Endometrium (tissue), 2 donors: ENCODE measurements at regions not wholly inside any gene's neighbourhood (a gene's known extent, or its start where the extent isn't known, plus 50 kb on each side); places are given as distances from the start of the nearest gene placed in this dataset.
A peak's percentile ranks its signal among the peaks of the same experiment; 100 is the strongest.

Experiments used
- FAIRE-seq: peaks from 2 replicates; lab custom pipeline; 2012; peaks lifted over from hg19 to GRCh38; lab: Jason Lieb, UNC
- donor health status: control.
- donor health status: control.

DNA sequence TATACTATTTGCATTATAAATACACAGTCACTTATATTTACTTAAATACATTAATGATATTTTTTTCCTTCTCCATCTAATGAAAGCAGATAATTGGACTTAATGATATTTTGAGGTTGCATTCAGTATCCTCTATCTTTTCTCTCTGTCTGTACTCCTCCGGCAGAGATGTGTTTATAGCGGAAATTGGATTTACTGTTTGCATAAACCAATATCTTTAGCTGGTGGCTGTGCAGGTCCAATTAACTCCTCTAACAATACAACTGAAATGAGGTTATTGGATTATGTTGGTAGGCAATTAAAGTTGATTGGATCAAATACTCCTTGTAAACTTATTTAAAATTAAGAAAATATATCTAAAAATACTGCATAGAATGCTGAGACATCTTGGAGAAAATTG, 1044.2 kb upstream of the SORCS1 start:
- no peak for FAIRE-seq

DNA sequence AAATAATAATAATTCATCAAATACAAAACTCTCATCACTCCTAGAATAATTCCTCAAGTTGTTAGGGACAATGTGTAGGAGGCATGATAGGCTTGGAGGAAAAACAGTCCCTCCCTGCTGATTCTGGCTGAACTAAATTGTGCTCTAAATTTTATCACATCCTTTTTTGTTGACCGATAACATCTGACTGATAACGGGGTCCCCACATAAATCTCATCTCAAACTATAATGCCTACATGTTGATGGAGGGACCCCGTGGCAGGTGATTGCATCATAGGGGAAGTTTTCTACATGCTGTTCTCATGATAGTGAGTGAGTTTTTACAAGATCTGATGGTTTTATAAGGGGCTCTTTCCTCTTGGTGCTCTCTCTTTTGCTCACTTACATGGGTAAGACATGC, 1043.5 kb upstream of the SORCS1 start:
- FAIRE-seq, result no peak

DNA sequence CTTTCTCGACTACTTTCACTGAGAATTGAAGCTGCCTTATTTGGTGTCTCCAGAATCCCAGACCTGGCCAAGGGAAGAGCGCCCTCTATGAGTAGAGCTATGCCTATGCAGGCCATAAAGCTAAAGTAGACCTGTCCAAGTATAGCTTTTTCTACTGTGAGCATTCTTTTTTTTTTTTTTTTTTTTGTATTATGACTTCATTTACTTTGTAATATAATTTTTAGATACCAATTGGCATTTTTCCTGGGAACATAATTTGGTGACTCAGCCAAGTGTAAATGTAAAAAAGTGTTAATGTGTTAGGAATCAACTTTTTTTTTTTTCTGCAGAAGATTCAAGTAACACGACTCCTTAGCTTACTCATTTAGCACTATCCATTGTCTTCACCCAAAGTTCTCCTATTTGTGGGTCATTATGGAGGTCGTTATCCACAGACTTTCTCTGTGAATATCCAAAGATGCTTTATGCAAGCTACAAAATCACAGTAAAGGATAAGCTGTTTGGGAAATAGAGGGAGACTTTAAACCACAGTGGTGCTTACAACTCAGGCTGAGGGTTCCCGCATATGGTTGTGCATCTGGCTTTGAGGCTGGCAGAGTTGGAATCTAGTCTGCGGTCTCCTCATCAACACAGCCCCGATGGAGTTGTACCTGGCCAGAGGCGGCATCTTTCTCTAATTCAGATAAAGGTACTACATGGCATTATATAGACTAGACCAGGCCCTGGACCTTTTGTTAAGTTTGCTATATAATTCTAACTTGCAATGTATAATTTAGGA, 1040.2 kb upstream of the SORCS1 start:
- FAIRE-seq, result peak; percentile 85

DNA sequence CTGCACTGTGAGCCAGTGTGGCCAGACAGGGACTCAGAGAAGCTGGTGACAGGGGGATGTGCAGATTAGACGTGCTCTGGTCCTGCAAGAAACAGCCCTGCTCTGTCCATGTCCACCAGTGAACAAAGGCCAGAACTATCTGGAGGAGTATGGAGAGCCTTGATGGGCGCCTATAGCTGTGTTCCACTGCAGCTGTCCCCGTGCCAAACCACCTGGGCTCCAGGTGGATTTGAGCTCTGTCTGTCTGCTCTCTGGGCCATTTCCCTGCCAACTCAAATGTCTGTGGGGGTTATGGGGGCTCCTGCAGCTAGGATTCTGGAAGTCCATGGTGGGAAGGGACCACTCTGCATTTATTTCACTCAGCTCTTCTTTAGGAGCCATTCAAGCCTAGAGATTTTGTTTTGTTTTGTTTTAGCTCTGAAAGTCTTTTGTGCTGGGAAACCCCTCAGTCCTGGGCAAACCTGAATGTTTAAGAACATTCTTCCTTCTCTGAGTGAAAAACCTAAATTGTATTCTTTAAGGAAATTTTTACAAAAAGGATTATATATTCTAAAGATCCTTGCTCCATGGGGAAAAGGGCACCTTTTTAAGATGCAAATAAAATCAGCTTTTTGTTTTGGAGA, 1039.5 kb upstream of the SORCS1 start:
- FAIRE-seq, result no peak

DNA sequence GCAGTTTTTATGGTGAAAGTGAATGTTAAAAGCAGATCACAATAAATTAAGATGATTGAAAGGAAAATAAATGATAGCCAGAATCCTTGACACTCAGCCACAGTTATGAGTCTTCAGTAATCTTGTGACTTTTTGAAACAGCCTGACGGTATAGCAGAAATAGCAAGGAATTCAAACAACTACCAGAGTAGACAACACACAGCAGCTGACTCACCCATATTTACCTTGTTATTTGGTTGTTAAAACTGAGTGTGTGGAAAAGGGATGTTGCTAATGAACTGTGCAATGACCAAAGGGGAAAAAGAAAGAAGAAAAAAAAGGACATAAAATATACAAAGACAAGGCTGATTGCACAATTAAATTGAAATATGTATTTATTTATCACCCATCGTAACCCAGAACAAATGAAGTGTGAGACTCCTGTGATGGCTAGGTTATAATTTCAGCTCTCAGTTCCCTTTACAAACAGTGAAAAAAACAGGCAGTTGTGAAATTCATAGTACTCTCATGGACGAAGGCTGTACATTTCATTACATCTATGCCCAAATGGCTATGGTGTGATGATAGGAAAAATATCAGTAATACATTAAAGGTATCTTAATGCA, 1023.0 kb upstream of the SORCS1 start:
- peak; percentile 91 for FAIRE-seq

DNA sequence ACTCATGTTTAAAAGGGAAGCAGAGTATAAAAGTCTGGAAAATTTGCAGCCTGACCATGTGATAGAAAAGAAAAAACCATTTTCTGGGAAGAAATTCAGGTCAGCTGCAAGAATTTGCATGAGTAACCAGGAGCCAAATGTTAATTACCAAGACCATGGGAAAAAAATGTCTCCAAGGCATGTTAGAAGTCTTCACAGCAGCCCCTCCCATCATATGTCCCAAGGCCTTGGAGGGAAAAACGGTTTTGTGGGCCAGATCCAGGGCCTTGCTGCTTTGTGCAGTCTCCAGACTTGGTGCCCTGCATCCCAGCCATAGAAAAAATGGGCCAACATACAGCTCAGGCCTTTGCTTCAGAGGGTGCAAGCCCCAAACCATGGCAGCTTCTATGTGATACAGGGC, 1019.6 kb upstream of the SORCS1 start:
- FAIRE-seq, result no peak

DNA sequence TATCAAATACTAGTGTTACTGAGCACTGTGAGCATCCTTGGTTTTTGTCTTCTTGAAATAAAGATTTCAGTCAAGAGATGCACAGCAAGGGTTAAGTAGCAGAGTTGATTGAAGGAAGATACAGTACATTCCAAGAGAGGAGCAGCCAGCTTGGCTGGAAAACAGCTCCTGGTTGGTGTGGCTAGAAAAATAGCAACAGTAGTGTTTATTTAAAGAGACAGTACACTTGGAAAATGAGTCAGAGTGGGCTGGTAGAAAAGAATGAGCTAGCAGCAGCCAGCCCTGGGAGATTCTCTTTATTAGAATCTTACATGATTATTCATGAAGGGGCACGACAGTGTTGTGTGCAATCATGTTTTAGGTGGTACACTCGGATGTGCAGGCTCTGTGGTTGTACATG, 1016.4 kb upstream of the SORCS1 start:
- FAIRE-seq, result no peak

DNA sequence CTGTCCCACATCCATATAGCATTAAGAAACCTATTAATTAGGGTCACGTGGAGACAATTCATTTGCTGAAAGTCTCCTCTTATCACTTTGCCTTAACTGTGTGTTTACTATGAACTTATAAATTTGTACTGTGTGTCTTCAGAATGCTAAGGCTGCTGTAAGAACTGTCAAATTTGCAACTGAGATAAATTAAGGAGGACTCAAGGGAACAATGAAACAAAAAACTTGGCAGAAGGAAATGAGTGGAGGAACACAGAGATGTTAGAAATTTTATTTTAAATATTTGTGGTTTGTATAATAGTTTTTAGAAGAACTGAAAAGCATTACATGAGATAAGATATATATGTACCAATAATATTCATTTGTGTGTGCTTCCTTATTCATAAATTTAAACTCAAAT, 1005.3 kb upstream of the SORCS1 start:
- peak; percentile 54 for FAIRE-seq

DNA sequence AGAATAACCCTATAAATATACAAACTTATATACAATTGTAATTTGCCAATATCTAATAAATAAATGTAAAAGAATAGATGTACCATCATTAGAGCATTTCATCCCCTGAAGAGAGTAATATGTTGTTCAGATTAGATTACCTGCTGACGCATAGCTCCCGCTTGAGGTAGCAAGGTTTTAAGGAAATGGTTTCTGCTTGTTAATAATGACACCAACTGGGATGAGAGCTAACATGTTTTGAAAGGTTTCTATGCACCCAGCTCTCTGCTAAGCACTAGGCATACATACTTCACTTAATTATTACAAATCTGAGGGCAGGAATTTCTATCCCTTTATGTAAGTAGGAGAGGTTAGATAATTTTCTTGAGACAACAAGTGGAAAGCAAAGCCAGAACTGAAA, 1003.3 kb upstream of the SORCS1 start:
- no peak for FAIRE-seq

DNA sequence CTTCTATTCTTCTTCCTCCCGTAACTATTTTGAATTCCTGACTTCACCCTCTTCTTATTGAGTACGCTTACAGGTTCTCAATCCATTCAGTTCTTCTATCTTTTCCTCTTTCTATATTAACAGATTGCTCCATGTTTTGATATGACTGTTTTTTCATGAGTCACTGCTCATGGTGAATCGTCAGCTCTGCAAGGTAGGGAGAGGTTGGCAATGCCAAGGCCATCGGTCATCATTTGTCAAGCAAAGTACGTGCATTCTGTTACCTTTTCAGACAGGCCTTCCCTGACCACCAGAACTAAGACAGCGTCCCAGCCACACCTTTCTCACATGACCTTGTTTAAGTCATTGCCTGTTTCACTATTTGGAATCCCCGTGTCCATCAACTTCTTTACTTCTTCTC, 1001.9 kb upstream of the SORCS1 start:
- no peak for FAIRE-seq

DNA sequence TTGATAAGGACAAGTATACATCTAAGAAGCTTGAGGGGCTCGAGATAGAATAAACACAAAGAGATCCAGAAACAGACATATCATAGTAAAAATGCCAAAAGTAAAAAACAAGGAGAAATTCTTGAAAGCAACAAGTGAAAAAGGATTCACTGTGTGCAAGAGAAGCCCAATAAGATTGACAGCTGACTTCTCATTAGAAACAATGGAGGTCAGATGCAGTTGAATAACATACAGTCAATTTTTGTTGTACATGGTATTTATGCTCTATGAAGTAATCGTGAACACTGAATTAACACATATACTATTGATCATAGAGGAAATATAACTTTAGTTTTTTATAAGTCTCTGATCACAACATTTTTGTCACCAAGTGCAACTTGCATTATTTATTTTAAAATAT, 982.8 kb upstream of the SORCS1 start:
- no peak for FAIRE-seq

DNA sequence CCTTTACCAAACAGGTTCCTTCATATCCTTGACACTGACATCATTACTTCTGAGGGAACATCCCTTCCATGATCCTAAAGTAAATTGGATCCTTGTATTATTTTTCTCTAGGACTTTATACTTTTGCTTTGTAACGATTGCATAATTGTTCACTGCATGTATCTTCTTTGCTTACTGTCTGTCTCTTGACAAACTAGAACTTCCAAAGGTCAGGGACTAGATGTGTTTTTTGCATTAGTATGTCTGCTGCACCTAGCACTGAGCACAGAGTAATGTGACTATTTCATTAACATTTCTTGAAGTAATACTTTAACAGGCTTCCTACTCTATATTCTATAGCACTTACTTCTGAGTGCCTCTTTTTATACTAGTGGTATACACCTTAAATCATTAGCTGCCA, 976.6 kb upstream of the SORCS1 start:
- FAIRE-seq, result no peak

DNA sequence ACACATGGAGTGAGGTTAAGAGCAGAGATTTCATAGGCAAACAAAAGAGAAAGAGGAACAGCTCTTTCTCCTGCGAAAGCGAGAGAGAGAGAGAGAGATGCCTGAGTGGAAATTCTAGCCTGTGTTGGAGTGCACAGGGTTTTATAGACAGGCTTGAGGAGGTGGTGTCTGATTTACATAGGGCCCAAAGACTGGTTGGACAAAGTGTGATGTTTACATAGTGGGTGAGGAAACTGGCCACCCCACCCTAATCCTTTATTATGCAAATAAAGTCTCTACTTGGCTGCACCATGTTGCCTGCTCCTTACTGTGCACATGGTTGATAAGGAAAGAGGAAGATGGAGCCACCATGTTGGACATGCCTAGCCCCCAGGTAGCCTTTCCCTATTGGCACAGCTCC, 967.8 kb upstream of the SORCS1 start:
- no peak for FAIRE-seq

DNA sequence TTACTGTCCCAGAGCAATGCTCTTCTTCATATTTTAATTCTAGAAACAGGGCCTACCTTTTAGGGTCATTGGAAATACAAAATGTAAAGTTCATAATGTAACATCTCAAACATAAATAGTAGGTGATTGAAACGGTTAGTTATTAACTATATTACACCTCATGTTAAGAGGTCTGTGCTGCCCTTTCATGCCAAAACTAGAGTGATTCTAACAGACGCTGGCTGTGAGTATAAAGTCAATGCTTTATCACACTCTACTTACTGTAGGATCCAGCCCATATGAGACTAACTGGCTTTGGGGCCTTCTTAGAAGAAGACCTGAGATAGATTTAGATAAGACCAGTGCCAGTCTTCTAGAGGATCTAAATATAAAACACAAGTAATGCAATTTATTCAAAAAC, 966.1 kb upstream of the SORCS1 start:
- no peak for FAIRE-seq

DNA sequence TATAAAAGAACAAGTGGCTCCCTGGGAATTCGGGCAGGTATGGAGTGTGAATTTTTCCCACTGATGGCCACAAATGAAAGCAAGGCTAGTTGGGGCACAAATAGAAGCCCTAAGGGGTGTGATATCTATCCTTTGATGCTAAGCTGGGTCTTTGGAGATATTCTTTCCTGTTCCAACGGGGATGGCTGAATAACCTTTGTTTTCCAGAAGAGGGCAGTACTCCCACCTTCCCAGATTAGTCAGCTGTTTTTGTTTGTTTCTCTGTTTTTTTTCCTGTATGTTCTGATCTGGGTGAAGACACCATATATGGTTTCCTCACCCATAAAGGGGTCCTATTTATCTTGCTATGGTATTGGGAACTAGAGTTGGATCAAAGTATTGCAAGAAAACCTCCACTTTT, 947.7 kb upstream of the SORCS1 start:
- no peak for FAIRE-seq

DNA sequence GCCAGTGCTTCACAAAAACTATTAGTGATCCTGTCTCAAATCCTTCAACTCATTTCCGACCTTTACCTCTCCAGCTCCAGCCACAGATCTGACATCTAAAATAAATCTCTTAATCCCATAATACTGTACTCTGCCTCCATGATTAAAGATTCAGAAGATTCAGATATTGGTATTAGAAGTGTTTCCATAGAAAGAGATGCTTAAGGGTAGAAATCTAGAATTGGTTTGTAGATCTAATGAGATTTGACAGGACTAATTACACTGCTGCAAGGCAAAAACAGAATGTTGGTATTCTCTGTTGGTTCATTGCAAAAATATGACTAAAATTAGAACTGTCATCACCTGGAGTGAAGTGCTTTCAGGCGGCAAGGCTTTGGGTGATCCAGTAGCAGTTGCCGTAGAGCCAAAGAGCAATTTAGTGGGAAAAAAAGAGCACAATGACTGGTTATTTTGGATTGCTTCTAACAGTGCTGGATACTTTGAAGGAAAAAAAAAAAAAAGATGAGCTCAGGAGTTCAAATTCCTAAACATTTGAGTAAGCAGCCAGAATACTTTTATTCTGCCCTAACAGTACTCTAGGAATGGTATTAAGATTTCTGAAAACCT, 940.1 kb upstream of the SORCS1 start:
- no peak for FAIRE-seq

DNA sequence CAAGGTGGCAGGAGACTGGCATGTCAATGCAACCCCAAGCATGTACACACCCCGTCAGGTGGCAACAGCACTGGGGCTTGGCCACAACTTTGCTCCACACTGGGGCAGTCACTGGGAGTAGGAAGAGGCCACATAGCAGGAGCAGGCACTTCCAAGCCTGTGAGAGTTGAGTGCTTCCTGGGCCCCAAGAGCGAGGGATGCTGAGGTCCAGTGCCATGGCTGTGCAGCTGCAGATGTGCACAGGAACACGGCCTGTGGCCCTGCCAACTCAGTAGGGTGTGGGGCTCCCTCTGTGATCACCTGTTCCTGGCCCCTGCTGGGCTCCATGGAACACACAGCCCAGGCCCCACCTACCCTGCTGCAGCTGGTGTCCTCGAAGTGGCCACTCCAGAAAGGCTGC, 932.8 kb upstream of the SORCS1 start:
- no peak for FAIRE-seq

DNA sequence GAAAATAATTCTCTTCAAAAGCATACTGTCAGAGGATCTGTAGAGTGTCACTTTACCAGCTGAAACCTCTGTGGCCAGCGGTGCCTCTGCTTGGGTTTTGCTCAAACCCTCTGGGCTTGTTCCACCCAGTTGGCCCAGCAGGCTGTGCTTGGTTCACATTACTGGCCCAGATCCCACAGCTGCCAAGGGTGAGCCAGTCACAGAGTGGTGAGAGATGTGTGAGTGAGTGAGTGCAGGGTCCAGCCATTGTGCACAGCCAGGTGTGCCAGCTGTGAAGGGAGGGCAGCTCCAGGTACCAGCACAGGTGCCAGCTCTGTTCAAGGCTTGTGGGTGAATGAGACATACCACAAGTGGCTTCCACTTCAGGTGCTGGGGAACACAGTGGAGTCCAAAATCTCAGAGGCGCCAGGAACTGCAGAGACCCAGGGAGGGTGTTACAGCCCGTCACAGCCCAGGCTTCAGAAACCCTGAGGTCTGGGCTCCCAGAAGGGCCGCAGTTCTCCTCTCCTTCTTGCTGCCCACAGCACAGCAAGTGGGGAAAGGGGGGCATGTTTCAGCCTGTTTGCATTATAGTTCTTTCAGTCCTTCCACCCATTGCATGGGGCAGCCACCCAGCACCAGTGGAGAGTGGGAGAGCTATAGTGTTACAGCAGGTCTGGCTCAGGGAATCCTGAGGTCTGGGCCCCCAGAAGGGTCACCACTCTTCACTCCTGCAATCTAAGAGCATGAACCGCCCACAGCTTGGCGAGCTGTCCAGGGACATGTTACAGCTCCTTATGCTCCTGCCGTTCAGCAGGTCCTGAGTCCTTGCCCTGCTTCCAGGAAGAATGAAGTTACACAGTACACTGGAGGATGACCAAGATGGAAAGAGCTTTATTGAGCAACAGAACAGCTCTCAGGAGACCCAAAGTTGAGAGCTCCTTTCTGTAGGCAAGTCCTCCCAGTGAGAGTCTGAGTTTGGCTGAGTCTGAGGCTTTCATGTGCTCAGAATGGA, 931.7 kb upstream of the SORCS1 start:
- no peak for FAIRE-seq

DNA sequence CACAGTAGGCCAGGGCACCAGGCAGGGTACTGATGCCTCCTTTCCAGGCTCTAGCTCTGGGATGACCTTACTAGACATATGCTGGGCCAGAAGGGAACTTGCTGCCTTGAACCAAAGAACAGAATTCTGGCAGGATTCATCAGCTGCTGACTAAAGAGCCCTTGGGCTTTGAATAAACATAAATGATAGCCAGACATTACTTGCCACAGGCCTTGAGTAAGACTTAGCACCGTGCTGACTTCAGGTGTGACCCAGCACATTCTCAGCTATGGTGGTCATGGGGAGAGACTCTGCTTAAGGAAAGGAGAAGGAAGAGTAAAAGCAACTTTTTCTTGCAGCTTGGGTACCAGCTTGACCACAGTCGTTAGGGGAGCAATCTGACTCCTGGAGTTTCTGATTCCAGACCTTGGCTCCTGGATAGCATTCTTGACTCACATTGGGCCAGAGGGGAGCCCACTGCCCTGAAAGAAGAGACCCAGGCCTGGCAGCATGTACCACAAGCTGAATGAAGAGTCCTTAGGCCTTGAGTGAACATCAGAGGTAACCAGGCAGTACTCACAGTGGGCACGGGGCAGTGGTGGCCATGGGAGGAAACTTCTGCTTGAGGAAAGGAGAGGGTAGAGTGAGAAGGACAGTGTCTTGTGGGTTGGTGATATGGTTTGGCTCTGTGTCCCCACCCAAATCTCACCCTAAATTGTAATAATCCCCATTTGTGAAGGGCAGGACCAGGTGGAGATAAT, 926.1 kb upstream of the SORCS1 start:
- no peak for FAIRE-seq

DNA sequence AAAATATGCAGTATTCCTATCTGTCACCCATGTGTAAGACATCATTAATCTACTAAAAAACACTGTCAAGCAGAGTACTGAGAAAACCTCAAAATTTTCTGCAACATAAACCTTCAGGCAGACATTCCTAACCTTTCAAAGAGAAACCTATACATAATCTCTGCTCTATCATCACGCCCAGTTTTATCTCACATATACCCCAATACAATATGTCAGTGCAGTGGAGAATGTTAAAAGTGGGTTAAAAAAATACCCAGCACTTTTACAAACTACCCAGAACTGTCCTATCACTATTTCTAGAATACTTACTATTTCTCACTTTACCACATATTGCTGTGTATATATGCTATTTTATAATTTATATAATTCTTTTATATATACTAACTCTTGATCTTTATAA, 922.0 kb upstream of the SORCS1 start:
- no peak for FAIRE-seq

DNA sequence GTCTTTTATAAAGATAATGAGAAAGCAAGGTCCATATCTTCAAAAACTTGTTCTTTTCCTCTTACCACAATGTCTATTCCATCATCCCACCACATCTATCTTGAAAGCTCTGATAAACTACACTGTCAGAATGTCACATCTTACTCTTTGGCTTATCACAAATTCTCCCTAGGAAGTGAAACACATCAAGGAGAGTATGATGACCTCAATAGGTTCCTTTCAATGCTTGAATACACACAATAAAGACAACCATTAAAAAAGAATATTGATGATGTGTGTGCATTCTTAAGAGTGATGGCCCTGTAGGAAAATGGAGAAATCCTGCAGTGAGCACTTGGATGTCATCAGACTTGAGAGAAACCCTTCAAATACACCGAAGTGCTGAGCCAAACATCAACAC, 918.1 kb upstream of the SORCS1 start:
- FAIRE-seq, result no peak
